ENCODE measurements at regions not wholly inside any gene's neighbourhood (a gene's known extent, or its start where the extent isn't known, plus 50 kb on each side); places are given as distances from the start of the nearest gene placed in this dataset.

DNA sequence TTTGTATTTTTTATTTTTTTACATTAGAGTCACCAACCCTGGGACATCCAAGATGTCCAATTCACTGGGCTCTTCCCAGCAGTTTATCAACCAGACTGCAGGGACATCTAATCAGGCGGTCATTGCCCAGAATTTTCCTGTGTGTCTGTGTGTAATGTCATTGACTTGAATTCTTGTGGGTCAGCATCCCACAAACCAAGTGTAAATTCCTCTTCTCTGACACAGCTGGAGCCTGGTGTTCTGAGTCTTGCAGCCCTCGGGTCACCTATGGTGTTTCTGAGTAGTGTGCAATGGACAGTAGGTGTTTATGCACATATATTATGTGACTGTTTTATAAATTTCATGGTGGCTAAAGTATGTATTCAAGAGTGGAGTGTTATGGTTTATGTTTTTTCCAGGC is 815.7 kb downstream of the SEMA5A start:
- no peak for TF ChIP-seq CTCF (IDR thresholded peaks at IDR 0.05)
- no peak for TF ChIP-seq POLR2A (IDR thresholded peaks at IDR 0.05)

All from lower leg skin (tissue), 3 donors.